GM12892 (cell line): ENCODE measurements at regions not wholly inside any gene's neighbourhood (a gene's known extent, or its start where the extent isn't known, plus 50 kb on each side); places are given as distances from the start of the nearest gene placed in this dataset.
"Not testable (repeated sequence)": the region's sequence is repeated elsewhere in the genome, so short reads cannot be mapped to it uniquely, and the experiment has no call there.

Experiments used
- POLR2A ChIP-seq: IDR thresholded peaks from 2 replicates; pipeline ENCODE4 v1.6.1; 2011; ENCODE audit warnings: low read depth, low read length, control low read depth
- POLR2AphosphoS5 ChIP-seq: IDR thresholded peaks from 2 replicates; pipeline ENCODE4 v1.6.1; 2011; ENCODE audit warnings: low read depth, low read length, control low read depth
- TAF1 ChIP-seq: IDR thresholded peaks from 2 replicates; pipeline ENCODE4 v1.6.1; 2011; ENCODE audit warnings: low read depth, mild to moderate bottlenecking, control low read depth, low read length, borderline replicate concordance

DNA sequence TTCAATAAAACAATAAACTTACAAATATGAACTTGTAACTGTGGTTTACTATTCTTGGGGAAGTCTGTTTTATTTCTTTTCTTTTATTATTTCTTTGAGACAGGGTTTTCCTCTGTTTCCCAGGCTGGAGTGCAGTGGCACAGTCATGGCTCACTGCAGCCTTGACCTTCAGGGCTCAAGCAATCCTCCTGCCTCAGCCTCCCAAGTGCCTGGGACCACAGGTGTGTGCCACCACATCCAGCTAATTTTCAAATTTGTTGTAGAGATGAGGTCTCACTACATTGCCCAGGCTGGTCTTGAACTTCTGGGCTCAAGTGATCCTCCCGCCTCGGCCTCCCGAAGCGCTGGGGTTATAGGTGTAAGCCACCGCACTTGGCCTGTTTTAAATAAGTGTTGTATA is 343.4 kb downstream of the SOX9 start:
- TF ChIP-seq TAF1, POLR2A, POLR2AphosphoS5: not testable (repeated sequence)
